ENCODE measurements at regions not wholly inside any gene's neighbourhood (a gene's known extent, or its start where the extent isn't known, plus 50 kb on each side); places are given as distances from the start of the nearest gene placed in this dataset.

GRCh38 chr12:67915335-67915851, 73.9 kb upstream of the IFNG-AS1 start:
- intact Hi-C loops (cut with DNase I), result no loop called here
- DNase-seq (ENCODE audit: missing footprints) (no peak), ATAC-seq (no peak)

- DNase-seq (ENCODE audit: missing footprints), result no peak
- intact Hi-C loops (cut with DNase I), result no loop called here
- no peak for ATAC-seq
Observed at GRCh38 chr12:67916266-67916970, 72.8 kb upstream of the IFNG-AS1 start.

GRCh38 chr12:67917811-67918210, 71.4 kb upstream of the IFNG-AS1 start:
- intact Hi-C loops (cut with DNase I), result no loop called here
- ATAC-seq (no peak), DNase-seq (ENCODE audit: missing footprints) (no peak)

GRCh38 chr12:67918441-67918840, 70.8 kb upstream of the IFNG-AS1 start:
- DNase-seq (ENCODE audit: missing footprints) (no peak), ATAC-seq (no peak)
- intact Hi-C loops (cut with DNase I), result no loop called here

GRCh38 chr12:67919406-67919805, 69.8 kb upstream of the IFNG-AS1 start:
- intact Hi-C loops (cut with DNase I), result no loop called here
- no peak for DNase-seq (ENCODE audit: missing footprints)
- no peak for ATAC-seq

GRCh38 chr12:67920413-67920812, 68.8 kb upstream of the IFNG-AS1 start:
- DNase-seq (ENCODE audit: missing footprints) (no peak), ATAC-seq (no peak)
- intact Hi-C loops (cut with DNase I), result no loop called here

GRCh38 chr12:67921286-67921685, 68.0 kb upstream of the IFNG-AS1 start:
- no peak for ATAC-seq
- no peak for DNase-seq (ENCODE audit: missing footprints)
- intact Hi-C loops (cut with DNase I), result no loop called here

GRCh38 chr12:67922245-67922644, 67.0 kb upstream of the IFNG-AS1 start:
- no peak for ATAC-seq
- intact Hi-C loops (cut with DNase I), result no loop called here
- no peak for DNase-seq (ENCODE audit: missing footprints)

- DNase-seq (ENCODE audit: missing footprints) (no peak), ATAC-seq (no peak)
- intact Hi-C loops (cut with DNase I), result no loop called here
Observed at GRCh38 chr12:67925077-67925476, 64.2 kb upstream of the IFNG-AS1 start.

GRCh38 chr12:67925552-67925951, 63.7 kb upstream of the IFNG-AS1 start:
- DNase-seq (ENCODE audit: missing footprints) (no peak), ATAC-seq (no peak)
- intact Hi-C loops (cut with DNase I), result no loop called here

- DNase-seq (ENCODE audit: missing footprints) (no peak), ATAC-seq (peak; percentile 33)
- intact Hi-C loops (cut with DNase I), result no loop called here
Observed at GRCh38 chr12:67926063-67926462, 63.2 kb upstream of the IFNG-AS1 start.

- ATAC-seq, result no peak
- DNase-seq (ENCODE audit: missing footprints), result no peak
- intact Hi-C loops (cut with DNase I), result no loop called here
Observed at GRCh38 chr12:67927324-67927723, 61.9 kb upstream of the IFNG-AS1 start.

GRCh38 chr12:67927815-67928214, 61.4 kb upstream of the IFNG-AS1 start:
- DNase-seq (ENCODE audit: missing footprints), result no peak
- no peak for ATAC-seq
- intact Hi-C loops (cut with DNase I), result no loop called here

GRCh38 chr12:67928621-67929383, 60.4 kb upstream of the IFNG-AS1 start:
- intact Hi-C loops (cut with DNase I), result no loop called here
- DNase-seq (ENCODE audit: missing footprints) (no peak), ATAC-seq (peak; percentile 59)

- intact Hi-C loops (cut with DNase I), result no loop called here
- DNase-seq (ENCODE audit: missing footprints) (no peak), ATAC-seq (peak; percentile 15)
Observed at GRCh38 chr12:67929384-67929772, 59.9 kb upstream of the IFNG-AS1 start.

GRCh38 chr12:67937822-67938221, 51.4 kb upstream of the IFNG-AS1 start:
- intact Hi-C loops (cut with DNase I), result loop anchor here (2.0 kb wide), 1 partner anchor 217 kb away; no protein-coding TSS in a partner anchor
- DNase-seq (ENCODE audit: missing footprints) (no peak), ATAC-seq (no peak)
